ENCODE measurements at regions not wholly inside any gene's neighbourhood (a gene's known extent, or its start where the extent isn't known, plus 50 kb on each side); places are given as distances from the start of the nearest gene placed in this dataset.
A peak's percentile ranks its signal among the peaks of the same experiment; 100 is the strongest.

DNA sequence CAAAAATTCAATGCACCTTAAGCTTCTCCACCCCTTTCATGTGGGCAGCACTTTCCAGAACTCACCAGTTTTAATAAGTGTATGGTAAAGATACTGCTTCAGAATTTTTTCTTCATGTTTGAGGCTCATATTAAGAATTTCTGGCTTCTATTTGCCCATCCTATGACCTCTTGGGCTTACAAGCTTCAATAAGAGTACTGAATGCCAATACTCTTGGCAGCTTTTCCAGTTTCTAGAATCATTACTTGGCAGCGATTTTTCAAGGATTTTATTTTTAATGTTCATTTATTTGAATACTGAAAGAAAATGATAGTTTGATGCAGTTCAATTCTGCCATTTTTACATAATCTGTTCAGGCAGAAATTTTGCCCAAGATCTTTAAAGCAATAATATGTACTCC lies 242.1 kb upstream of the KCND2 start:
- no peaks in the 10 kb centered on the region for H3K9me3 ChIP-seq (ENCODE audit: insufficient read depth, low read depth)
- H3F3A ChIP-seq (ENCODE audit: insufficient read depth, low read depth), result no peaks in the 10 kb centered on the region
- POLR2A ChIA-PET (ENCODE audit: unreplicated experiment), result no interaction called here
- CTCF ChIA-PET, result no interaction called here
- H3K4me1 ChIP-seq (replicated peaks; ENCODE audit: insufficient read depth), result no peaks in the 10 kb centered on the region
- BruUV-seq (replicated peaks), result no TSS peak
- H3K4me3 ChIP-seq, result no peak overlapping the region
- TF ChIP-seq, protein P1, sequence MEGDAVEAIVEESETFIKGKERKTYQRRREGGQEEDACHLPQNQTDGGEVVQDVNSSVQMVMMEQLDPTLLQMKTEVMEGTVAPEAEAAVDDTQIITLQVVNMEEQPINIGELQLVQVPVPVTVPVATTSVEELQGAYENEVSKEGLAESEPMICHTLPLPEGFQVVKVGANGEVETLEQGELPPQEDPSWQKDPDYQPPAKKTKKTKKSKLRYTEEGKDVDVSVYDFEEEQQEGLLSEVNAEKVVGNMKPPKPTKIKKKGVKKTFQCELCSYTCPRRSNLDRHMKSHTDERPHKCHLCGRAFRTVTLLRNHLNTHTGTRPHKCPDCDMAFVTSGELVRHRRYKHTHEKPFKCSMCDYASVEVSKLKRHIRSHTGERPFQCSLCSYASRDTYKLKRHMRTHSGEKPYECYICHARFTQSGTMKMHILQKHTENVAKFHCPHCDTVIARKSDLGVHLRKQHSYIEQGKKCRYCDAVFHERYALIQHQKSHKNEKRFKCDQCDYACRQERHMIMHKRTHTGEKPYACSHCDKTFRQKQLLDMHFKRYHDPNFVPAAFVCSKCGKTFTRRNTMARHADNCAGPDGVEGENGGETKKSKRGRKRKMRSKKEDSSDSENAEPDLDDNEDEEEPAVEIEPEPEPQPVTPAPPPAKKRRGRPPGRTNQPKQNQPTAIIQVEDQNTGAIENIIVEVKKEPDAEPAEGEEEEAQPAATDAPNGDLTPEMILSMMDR (conservative IDR thresholded peaks at IDR 0.05), result no peak
- no peak for TF ChIP-seq EZH2 (IDR thresholded peaks at IDR 0.05; ENCODE audit: low read depth)
- no peaks in the 10 kb centered on the region for H3K36me3 ChIP-seq (ENCODE audit: low read depth)
- intact Hi-C loops (cut with micrococcal nuclease; ENCODE audit: unreplicated experiment), result no loop called here
- no peak overlapping the region for H2AFZ ChIP-seq
- no peaks in the 10 kb centered on the region for H3K9me2 ChIP-seq (ENCODE audit: insufficient read depth)
- no peak for DNase-seq
- no peaks in the 10 kb centered on the region for H4K20me1 ChIP-seq (ENCODE audit: insufficient read depth)
- H3K27ac ChIP-seq, result no peak overlapping the region
- no peaks in the 10 kb centered on the region for H3K27me3 ChIP-seq (ENCODE audit: insufficient read depth, low read depth)
- no peaks in the 10 kb centered on the region for H3K79me2 ChIP-seq (ENCODE audit: low read depth)
- no peak overlapping the region for H3K4me2 ChIP-seq

DNA sequence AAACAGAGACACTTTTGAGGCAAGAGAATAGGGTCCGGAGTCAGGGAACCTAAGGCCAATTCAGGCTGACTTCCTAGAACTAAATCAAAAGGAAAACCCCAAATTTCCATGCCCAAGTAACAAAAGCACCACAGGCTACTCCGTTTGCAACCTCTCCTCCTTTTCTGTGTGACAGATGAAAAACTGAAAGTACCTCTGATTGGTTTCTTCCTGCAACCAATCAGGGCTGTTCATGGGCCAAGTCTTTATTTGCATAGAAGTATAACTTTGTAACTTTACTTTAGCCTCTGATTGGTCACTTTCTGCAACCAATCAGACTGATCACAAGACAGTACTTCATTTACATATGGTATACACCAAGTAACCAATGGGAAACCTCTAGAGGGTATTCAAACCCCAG lies 239.9 kb upstream of the KCND2 start:
- Histone ChIP-seq H4K20me1 (ENCODE audit: insufficient read depth) (no peaks in the 10 kb centered on the region), H3K79me2 (ENCODE audit: low read depth) (no peaks in the 10 kb centered on the region), H3K4me3 (no peak overlapping the region), H3K4me2 (no peak overlapping the region), H3K36me3 (ENCODE audit: low read depth) (no peaks in the 10 kb centered on the region), H3K27ac (no peak overlapping the region), H3F3A (ENCODE audit: insufficient read depth, low read depth) (no peaks in the 10 kb centered on the region), H3K9me2 (ENCODE audit: insufficient read depth) (no peaks in the 10 kb centered on the region), H3K27me3 (ENCODE audit: insufficient read depth, low read depth) (no peaks in the 10 kb centered on the region), H3K9me3 (ENCODE audit: insufficient read depth, low read depth) (no peaks in the 10 kb centered on the region), H2AFZ (peak overlapping the region; percentile 34; the same call in 1 of the 2 replicates), H3K4me1 (replicated peaks; ENCODE audit: insufficient read depth) (no peaks in the 10 kb centered on the region)
- intact Hi-C loops (cut with micrococcal nuclease; ENCODE audit: unreplicated experiment), result no loop called here
- CTCF ChIA-PET, result no interaction called here
- no peak for TF ChIP-seq EZH2 (IDR thresholded peaks at IDR 0.05; ENCODE audit: low read depth)
- TF ChIP-seq, protein P1 (conservative IDR thresholded peaks at IDR 0.05), result no peak
- POLR2A ChIA-PET (ENCODE audit: unreplicated experiment), result no interaction called here
- BruUV-seq (replicated peaks), result no TSS peak
- DNase-seq, result no peak

DNA sequence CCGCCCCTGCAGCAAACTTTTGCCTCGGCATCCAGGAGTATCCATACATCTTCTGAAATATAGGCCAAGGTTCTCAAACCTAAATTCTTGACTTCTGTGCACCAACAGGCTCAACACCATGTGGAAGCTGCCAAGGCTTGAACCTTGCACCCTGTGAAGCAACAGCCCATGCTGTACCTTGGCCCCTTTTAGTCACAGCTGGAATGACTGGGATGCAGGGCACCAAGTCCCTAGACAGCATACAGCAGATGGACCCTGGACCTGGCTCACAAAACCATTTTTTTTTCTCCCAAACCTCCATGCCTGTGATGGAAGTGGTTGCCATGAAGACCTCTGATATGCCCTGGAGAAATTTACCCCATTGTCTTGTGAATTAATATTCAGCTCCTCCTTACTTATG lies 233.8 kb upstream of the KCND2 start:
- Histone ChIP-seq H3K9me3 (ENCODE audit: insufficient read depth, low read depth) (peaks cover 8% of the 10 kb centered on the region; the same call in 1 of the 2 replicates), H4K20me1 (ENCODE audit: insufficient read depth) (no peaks in the 10 kb centered on the region), H3K9me2 (ENCODE audit: insufficient read depth) (no peaks in the 10 kb centered on the region), H3K4me3 (no peak overlapping the region), H3K4me1 (replicated peaks; ENCODE audit: insufficient read depth) (no peaks in the 10 kb centered on the region), H2AFZ (no peak overlapping the region), H3K27me3 (ENCODE audit: insufficient read depth, low read depth) (no peaks in the 10 kb centered on the region), H3K79me2 (ENCODE audit: low read depth) (no peaks in the 10 kb centered on the region), H3K36me3 (ENCODE audit: low read depth) (no peaks in the 10 kb centered on the region), H3F3A (ENCODE audit: insufficient read depth, low read depth) (no peaks in the 10 kb centered on the region), H3K4me2 (no peak overlapping the region), H3K27ac (no peak overlapping the region)
- no TSS peak for BruUV-seq (replicated peaks)
- POLR2A ChIA-PET (ENCODE audit: unreplicated experiment), result no interaction called here
- TF ChIP-seq, protein P1 (conservative IDR thresholded peaks at IDR 0.05), result no peak
- TF ChIP-seq EZH2 (IDR thresholded peaks at IDR 0.05; ENCODE audit: low read depth), result no peak
- CTCF ChIA-PET, result no interaction called here
- no peak for DNase-seq
- intact Hi-C loops (cut with micrococcal nuclease; ENCODE audit: unreplicated experiment), result no loop called here
